ENCODE measurements at regions not wholly inside any gene's neighbourhood (a gene's known extent, or its start where the extent isn't known, plus 50 kb on each side); places are given as distances from the start of the nearest gene placed in this dataset.

- Histone ChIP-seq H3K4me2 (ENCODE audit: low read length) (no peak overlapping the region), H3K27ac (ENCODE audit: low read depth, low read length, poor library complexity, severe bottlenecking) (no peak overlapping the region), H3K79me2 (ENCODE audit: insufficient read depth, low read depth, low read length) (no peaks in the 10 kb centered on the region), H4K20me1 (ENCODE audit: insufficient read depth, low read length) (no peaks in the 10 kb centered on the region), H3K9me3 (ENCODE audit: low read length) (no peaks in the 10 kb centered on the region), H2AFZ (ENCODE audit: low read length) (no peak overlapping the region), H3K4me3 (ENCODE audit: low read depth, low read length, poor library complexity, severe bottlenecking) (no peak overlapping the region), H3K36me3 (ENCODE audit: insufficient read depth, low read length) (no peaks in the 10 kb centered on the region), H3K4me1 (ENCODE audit: insufficient read depth, low read length, poor library complexity, severe bottlenecking) (no peaks in the 10 kb centered on the region), H3K9me2 (ENCODE audit: insufficient read depth, low read length) (no peaks in the 10 kb centered on the region)
- no peak for TF ChIP-seq EZH2phosphoT487 (IDR thresholded peaks at IDR 0.05; ENCODE audit: borderline replicate concordance, low read depth, low read length)
- no peak for TF ChIP-seq CTCF (conservative IDR thresholded peaks at IDR 0.05; ENCODE audit: low read length)
- ChIA-PET CTCF (ENCODE audit: unreplicated experiment) (no interaction called here), POLR2A (interaction anchor here (1.3 kb wide), 1 partner anchor 113 kb away, joined by 5 read pairs; no protein-coding TSS in a partner anchor)
- no TSS peak for BruUV-seq (replicated peaks)
- intact Hi-C loops (cut with micrococcal nuclease; ENCODE audit: unreplicated experiment), result no loop called here
- no peak for DNase-seq (ENCODE audit: low spot score)
Observed at GRCh38 chr2:126748188-126748760, 92.3 kb downstream of the GYPC start.

DNA sequence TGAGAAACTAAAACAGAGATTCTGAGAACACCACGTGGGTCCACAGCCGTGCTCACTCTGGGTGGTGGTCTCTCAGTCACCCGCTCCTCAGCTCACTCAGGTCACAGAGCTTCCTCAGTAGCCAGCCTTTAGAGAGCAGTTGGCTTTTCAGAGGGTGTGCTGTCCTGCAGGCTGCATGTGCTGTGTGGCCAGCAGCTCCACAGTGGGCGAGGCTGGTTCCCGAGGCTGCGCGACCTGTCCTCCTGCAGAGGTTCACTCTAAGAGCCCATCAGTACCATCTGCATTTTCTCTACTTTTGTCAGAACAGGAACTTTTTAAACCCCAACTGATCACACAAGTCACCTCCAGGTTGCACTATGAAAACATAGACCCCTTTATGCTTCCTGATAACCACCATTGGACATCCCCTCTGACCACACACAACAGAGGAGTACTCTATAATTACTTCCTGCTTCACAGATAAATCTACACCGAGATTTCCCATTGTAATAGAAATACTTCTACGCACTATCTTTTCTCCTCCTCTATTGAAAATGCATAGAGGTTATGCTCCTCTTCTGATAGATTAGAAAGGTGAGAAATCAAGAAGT, 93.1 kb downstream of the GYPC start:
- no peaks in the 10 kb centered on the region for H4K20me1 ChIP-seq (ENCODE audit: insufficient read depth, low read length)
- H3K4me3 ChIP-seq (ENCODE audit: low read depth, low read length, poor library complexity, severe bottlenecking), result no peak overlapping the region
- no peak overlapping the region for H2AFZ ChIP-seq (ENCODE audit: low read length)
- TF ChIP-seq EZH2phosphoT487 (IDR thresholded peaks at IDR 0.05; ENCODE audit: borderline replicate concordance, low read depth, low read length), result no peak
- no peak for TF ChIP-seq CTCF (conservative IDR thresholded peaks at IDR 0.05; ENCODE audit: low read length)
- BruUV-seq (replicated peaks), result no TSS peak
- H3K9me2 ChIP-seq (ENCODE audit: insufficient read depth, low read length), result no peaks in the 10 kb centered on the region
- intact Hi-C loops (cut with micrococcal nuclease; ENCODE audit: unreplicated experiment), result loop anchor here (1.0 kb wide), 1 partner anchor 221 kb away; no protein-coding TSS in a partner anchor
- no peak overlapping the region for H3K27ac ChIP-seq (ENCODE audit: low read depth, low read length, poor library complexity, severe bottlenecking)
- no peaks in the 10 kb centered on the region for H3K36me3 ChIP-seq (ENCODE audit: insufficient read depth, low read length)
- no peaks in the 10 kb centered on the region for H3K4me1 ChIP-seq (ENCODE audit: insufficient read depth, low read length, poor library complexity, severe bottlenecking)
- H3K79me2 ChIP-seq (ENCODE audit: insufficient read depth, low read depth, low read length), result no peaks in the 10 kb centered on the region
- ChIA-PET CTCF (ENCODE audit: unreplicated experiment) (no interaction called here), POLR2A (interaction anchor here (0.5 to 1.3 kb wide), 2 partner anchors 114 to 1269 kb away, joined by 5 read pairs; no protein-coding TSS in a partner anchor)
- DNase-seq (ENCODE audit: low spot score), result no peak
- H3K4me2 ChIP-seq (ENCODE audit: low read length), result no peak overlapping the region
- no peaks in the 10 kb centered on the region for H3K9me3 ChIP-seq (ENCODE audit: low read length)

DNA sequence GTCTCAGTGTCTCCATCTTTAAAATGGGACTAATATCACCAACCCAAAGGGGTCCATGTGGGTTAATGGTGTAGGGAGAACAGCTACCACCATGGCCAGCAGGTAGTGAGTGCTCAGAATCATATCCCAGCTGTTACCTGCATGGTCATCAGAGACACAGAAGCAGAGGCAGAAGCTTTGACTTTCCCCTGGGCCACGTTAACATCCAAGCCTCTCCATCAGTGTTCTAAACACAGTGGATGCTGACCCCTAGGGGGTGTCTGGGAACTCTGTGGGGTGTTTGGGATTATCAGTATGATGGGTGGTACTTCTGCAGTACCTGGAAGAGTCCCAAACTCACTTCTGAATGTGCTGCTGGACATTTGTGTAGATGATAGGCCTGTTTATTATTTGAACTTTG, 93.6 kb downstream of the GYPC start:
- POLR2A ChIA-PET, result interaction anchor here (0.5 to 1.3 kb wide), 2 partner anchors 114 to 1269 kb away, joined by 5 read pairs; no protein-coding TSS in a partner anchor
- intact Hi-C loops (cut with micrococcal nuclease; ENCODE audit: unreplicated experiment), result loop anchor here (1.0 kb wide), 1 partner anchor 221 kb away; no protein-coding TSS in a partner anchor

More for the DNA sequence above, 93.6 kb downstream of the GYPC start:
- no peaks in the 10 kb centered on the region for H3K79me2 ChIP-seq (ENCODE audit: insufficient read depth, low read depth, low read length)
- H3K36me3 ChIP-seq (ENCODE audit: insufficient read depth, low read length), result no peaks in the 10 kb centered on the region
- H4K20me1 ChIP-seq (ENCODE audit: insufficient read depth, low read length), result no peaks in the 10 kb centered on the region
- H3K4me2 ChIP-seq (ENCODE audit: low read length), result no peak overlapping the region
- no peak overlapping the region for H3K27ac ChIP-seq (ENCODE audit: low read depth, low read length, poor library complexity, severe bottlenecking)
- no peaks in the 10 kb centered on the region for H3K9me3 ChIP-seq (ENCODE audit: low read length)
- no peak overlapping the region for H2AFZ ChIP-seq (ENCODE audit: low read length)
- CTCF ChIA-PET (ENCODE audit: unreplicated experiment), result no interaction called here
- peak; percentile 51 for DNase-seq (ENCODE audit: low spot score)
- H3K9me2 ChIP-seq (ENCODE audit: insufficient read depth, low read length), result no peaks in the 10 kb centered on the region
- TF ChIP-seq CTCF (conservative IDR thresholded peaks at IDR 0.05; ENCODE audit: low read length) (peak; percentile 72), EZH2phosphoT487 (IDR thresholded peaks at IDR 0.05; ENCODE audit: borderline replicate concordance, low read depth, low read length) (no peak)
- H3K4me1 ChIP-seq (ENCODE audit: insufficient read depth, low read length, poor library complexity, severe bottlenecking), result no peaks in the 10 kb centered on the region
- H3K4me3 ChIP-seq (ENCODE audit: low read depth, low read length, poor library complexity, severe bottlenecking), result no peak overlapping the region
- no TSS peak for BruUV-seq (replicated peaks)

All from OCI-LY7 (cell line).